ENCODE measurements at regions not wholly inside any gene's neighbourhood (a gene's known extent, or its start where the extent isn't known, plus 50 kb on each side); places are given as distances from the start of the nearest gene placed in this dataset.
"Not testable (repeated sequence)": the region's sequence is repeated elsewhere in the genome, so short reads cannot be mapped to it uniquely, and the experiment has no call there.

DNA sequence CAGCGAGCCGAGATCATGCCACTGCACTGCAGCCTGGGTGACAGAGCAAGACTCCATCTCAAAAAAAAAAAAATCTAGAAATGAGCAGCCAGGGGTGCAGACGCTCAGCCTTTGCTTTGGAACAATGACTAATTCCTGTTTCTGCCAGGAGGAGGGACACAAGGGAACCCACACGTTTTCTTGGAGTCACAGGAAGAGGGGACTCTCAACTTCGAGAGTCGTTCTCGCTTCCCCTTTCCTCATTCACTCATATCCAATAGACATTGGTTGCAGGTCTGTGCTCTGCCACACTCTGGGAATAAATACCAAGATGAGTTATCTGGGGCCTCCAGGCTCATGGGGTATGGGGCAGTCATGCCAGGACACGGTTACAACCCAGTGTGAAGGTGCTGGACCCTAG, 91.5 kb upstream of the RREB1 start:
- H3K36me3 Mint-ChIP-seq (ENCODE audit: low read depth): no peaks in the 10 kb centered on the region
- no peak overlapping the region for H3K27ac Mint-ChIP-seq
- DNase-seq (ENCODE audit: low spot score): no peak
- H3K9me3 Mint-ChIP-seq: no peaks in the 10 kb centered on the region
- intact Hi-C loops (cut with micrococcal nuclease): no loop called here
- peaks cover 19% of the 10 kb centered on the region for H3K27me3 Mint-ChIP-seq (ENCODE audit: low read depth)
- H3K4me1 Mint-ChIP-seq (ENCODE audit: low read depth): no peaks in the 10 kb centered on the region
- no peak overlapping the region for H3K4me3 Mint-ChIP-seq (ENCODE audit: low read depth)

DNA sequence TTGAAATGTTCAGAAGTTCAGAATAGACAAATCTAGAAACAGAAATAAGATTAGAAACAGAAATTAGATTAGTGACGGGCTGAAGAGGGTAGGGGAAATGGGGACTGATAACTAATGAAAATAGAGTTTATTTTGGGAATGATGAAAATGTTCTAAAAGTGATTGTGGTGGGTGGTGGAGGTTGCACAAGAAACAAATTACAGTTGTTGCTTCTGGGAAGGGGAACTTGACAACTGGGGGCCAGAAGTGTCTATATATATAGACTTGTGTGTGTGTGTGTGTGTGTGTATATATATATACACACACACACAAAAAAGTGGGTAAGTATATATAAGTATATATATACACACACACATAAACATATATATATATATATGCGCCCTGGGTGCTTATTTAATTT, 86.5 kb upstream of the RREB1 start:
- H3K4me1 Mint-ChIP-seq (ENCODE audit: low read depth): no peaks in the 10 kb centered on the region
- no peak for DNase-seq (ENCODE audit: low spot score)
- no peaks in the 10 kb centered on the region for H3K36me3 Mint-ChIP-seq (ENCODE audit: low read depth)
- peaks cover 15% of the 10 kb centered on the region for H3K27me3 Mint-ChIP-seq (ENCODE audit: low read depth)
- no peak overlapping the region for H3K27ac Mint-ChIP-seq
- no peak overlapping the region for H3K4me3 Mint-ChIP-seq (ENCODE audit: low read depth)
- no peaks in the 10 kb centered on the region for H3K9me3 Mint-ChIP-seq
- intact Hi-C loops (cut with micrococcal nuclease): no loop called here

GRCh38 chr6:7025861-7026260, 81.9 kb upstream of the RREB1 start:
- Mint-ChIP-seq H3K27ac (no peak overlapping the region), H3K4me1 (ENCODE audit: low read depth) (no peaks in the 10 kb centered on the region), H3K9me3 (no peaks in the 10 kb centered on the region), H3K27me3 (ENCODE audit: low read depth) (peaks cover 37% of the 10 kb centered on the region), H3K36me3 (ENCODE audit: low read depth) (no peaks in the 10 kb centered on the region), H3K4me3 (ENCODE audit: low read depth) (no peak overlapping the region)
- no peak for DNase-seq (ENCODE audit: low spot score)
- intact Hi-C loops (cut with micrococcal nuclease): no loop called here

- H3K4me3 Mint-ChIP-seq (ENCODE audit: low read depth); intact Hi-C loops (cut with micrococcal nuclease); H3K9me3 Mint-ChIP-seq; DNase-seq (ENCODE audit: low spot score); H3K27ac Mint-ChIP-seq; H3K4me1 Mint-ChIP-seq (ENCODE audit: low read depth); H3K36me3 Mint-ChIP-seq (ENCODE audit: low read depth): not testable (repeated sequence)
- peaks cover 46% of the 10 kb centered on the region for H3K27me3 Mint-ChIP-seq (ENCODE audit: low read depth)
These were observed 78.8 kb upstream of the RREB1 start for GRCh38 chr6:7028963-7029362.

GRCh38 chr6:7030968-7031367, 76.8 kb upstream of the RREB1 start:
- H3K9me3 Mint-ChIP-seq; H3K27ac Mint-ChIP-seq; H3K36me3 Mint-ChIP-seq (ENCODE audit: low read depth); H3K4me3 Mint-ChIP-seq (ENCODE audit: low read depth); DNase-seq (ENCODE audit: low spot score); intact Hi-C loops (cut with micrococcal nuclease); H3K4me1 Mint-ChIP-seq (ENCODE audit: low read depth): not testable (repeated sequence)
- H3K27me3 Mint-ChIP-seq (ENCODE audit: low read depth): peaks cover 46% of the 10 kb centered on the region

DNA sequence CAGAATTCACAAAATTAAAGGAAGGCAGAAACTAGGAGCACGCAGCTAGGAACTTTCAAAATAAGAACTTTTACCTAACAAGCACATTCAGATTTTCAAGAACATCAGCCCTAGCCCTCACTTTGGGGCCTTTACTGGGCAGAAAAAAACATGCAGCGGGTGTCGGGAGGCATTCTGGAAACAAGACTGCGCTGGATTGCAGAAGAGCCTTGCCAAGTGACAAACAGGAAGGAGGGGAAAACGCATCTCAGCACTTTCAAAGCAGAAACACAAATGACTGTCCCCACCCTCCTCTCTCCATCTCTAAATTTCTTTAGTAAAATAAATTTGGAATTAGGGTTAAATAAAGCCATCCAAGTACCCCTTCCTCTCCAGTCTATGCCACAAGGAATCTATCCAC, 74.6 kb upstream of the RREB1 start:
- no peak for DNase-seq (ENCODE audit: low spot score)
- Mint-ChIP-seq H3K4me1 (ENCODE audit: low read depth) (no peaks in the 10 kb centered on the region), H3K9me3 (no peaks in the 10 kb centered on the region), H3K4me3 (ENCODE audit: low read depth) (no peak overlapping the region), H3K27ac (no peak overlapping the region), H3K36me3 (ENCODE audit: low read depth) (no peaks in the 10 kb centered on the region), H3K27me3 (ENCODE audit: low read depth) (peaks cover 57% of the 10 kb centered on the region)
- intact Hi-C loops (cut with micrococcal nuclease): no loop called here

- no peak for DNase-seq (ENCODE audit: low spot score)
- H3K27me3 Mint-ChIP-seq (ENCODE audit: low read depth): peaks cover 57% of the 10 kb centered on the region
- H3K36me3 Mint-ChIP-seq (ENCODE audit: low read depth): no peaks in the 10 kb centered on the region
- no peak overlapping the region for H3K27ac Mint-ChIP-seq
- H3K4me3 Mint-ChIP-seq (ENCODE audit: low read depth): no peak overlapping the region
- intact Hi-C loops (cut with micrococcal nuclease): no loop called here
- H3K4me1 Mint-ChIP-seq (ENCODE audit: low read depth): no peaks in the 10 kb centered on the region
- no peaks in the 10 kb centered on the region for H3K9me3 Mint-ChIP-seq
These were observed 73.7 kb upstream of the RREB1 start for GRCh38 chr6:7034055-7034454.

- intact Hi-C loops (cut with micrococcal nuclease): no loop called here
- H3K4me1 Mint-ChIP-seq (ENCODE audit: low read depth): no peaks in the 10 kb centered on the region
- H3K36me3 Mint-ChIP-seq (ENCODE audit: low read depth): no peaks in the 10 kb centered on the region
- H3K9me3 Mint-ChIP-seq: no peaks in the 10 kb centered on the region
- H3K4me3 Mint-ChIP-seq (ENCODE audit: low read depth): no peak overlapping the region
- DNase-seq (ENCODE audit: low spot score): no peak
- peaks cover 45% of the 10 kb centered on the region for H3K27me3 Mint-ChIP-seq (ENCODE audit: low read depth)
- H3K27ac Mint-ChIP-seq: no peak overlapping the region
These were observed 71.9 kb upstream of the RREB1 start for GRCh38 chr6:7035837-7036249.

- intact Hi-C loops (cut with micrococcal nuclease): no loop called here
- no peaks in the 10 kb centered on the region for H3K9me3 Mint-ChIP-seq
- H3K4me3 Mint-ChIP-seq (ENCODE audit: low read depth): no peak overlapping the region
- no peaks in the 10 kb centered on the region for H3K36me3 Mint-ChIP-seq (ENCODE audit: low read depth)
- H3K27me3 Mint-ChIP-seq (ENCODE audit: low read depth): peaks cover 45% of the 10 kb centered on the region
- H3K4me1 Mint-ChIP-seq (ENCODE audit: low read depth): peaks cover 7% of the 10 kb centered on the region
- no peak for DNase-seq (ENCODE audit: low spot score)
- H3K27ac Mint-ChIP-seq: no peak overlapping the region
These were observed 66.2 kb upstream of the RREB1 start for GRCh38 chr6:7041511-7042026.

DNA sequence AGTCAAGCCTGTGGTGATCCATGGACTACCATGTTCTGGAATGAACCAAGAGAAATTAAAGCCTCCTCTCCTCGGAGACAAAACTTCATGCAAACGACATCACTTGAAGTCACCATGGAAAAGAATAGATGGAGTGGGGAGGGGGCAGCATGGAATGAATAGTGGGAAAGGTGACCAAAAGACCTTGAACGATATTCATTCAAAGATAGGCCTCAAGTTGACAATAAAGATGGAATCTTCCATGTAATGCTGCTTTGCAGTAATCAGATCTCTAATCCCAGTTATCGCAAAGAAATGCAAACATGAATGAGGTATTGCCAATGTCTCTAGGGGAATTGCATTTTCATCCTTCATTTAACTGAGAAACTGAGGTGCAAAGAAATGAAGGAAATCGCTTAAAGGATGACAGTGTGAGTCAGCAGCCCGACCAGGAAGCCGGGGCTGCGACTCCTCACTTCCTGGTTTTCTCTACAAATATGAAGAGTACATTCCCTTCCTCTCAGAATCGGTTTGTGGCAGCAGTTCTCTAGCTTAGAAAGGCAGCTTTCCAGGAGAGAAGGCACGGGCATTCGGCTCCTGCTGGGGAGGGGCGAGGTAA, 65.6 kb upstream of the RREB1 start:
- Mint-ChIP-seq H3K36me3 (ENCODE audit: low read depth) (no peaks in the 10 kb centered on the region), H3K9me3 (no peaks in the 10 kb centered on the region), H3K27ac (no peak overlapping the region), H3K4me1 (ENCODE audit: low read depth) (peaks cover 8% of the 10 kb centered on the region), H3K4me3 (ENCODE audit: low read depth) (no peak overlapping the region), H3K27me3 (ENCODE audit: low read depth) (peaks cover 46% of the 10 kb centered on the region)
- intact Hi-C loops (cut with micrococcal nuclease): no loop called here
- DNase-seq (ENCODE audit: low spot score): no peak

DNA sequence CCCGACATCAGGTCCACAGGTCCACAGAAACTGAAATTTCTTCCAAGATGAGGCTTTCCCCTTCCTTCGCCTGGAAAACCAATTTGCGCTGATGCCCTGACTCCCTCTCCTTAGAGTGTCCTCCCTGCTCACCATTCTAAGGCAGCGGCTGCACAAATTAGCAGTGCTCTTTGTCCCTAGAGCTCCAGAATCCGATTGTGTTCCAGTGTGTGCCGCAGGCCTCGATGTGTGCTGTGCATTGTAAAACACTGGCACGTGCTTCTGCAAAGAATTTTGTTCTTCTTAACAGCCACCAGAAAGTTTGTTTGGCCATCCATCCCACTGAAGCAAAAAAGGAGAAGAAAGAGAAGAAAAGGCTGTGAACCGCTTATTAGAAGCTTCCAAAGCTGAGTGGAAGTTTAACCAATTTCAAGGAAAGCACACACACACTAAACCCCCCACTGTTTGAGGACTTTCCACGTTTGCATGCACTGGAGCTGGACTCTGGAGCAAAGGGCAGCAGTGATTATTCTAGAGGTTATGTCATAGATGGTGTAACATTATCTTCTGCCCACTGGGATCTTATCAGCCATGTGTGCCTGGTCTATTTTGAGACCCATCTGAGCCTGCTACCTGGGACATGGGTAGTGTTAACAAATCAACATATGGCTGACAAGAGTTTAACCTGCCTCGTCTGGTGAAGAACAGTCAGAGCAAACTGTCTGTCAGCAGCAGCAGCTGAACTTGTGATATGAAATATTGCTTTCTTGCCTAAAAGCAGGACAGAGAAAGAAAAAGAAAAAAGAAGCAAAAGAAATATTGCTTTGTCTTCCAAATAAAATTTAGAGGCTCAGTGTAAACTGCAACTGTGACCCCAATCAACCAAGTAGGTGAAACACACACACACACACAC, 64.9 kb upstream of the RREB1 start:
- intact Hi-C loops (cut with micrococcal nuclease): no loop called here
- no peak for DNase-seq (ENCODE audit: low spot score)
- peaks cover 8% of the 10 kb centered on the region for H3K4me1 Mint-ChIP-seq (ENCODE audit: low read depth)
- no peak overlapping the region for H3K27ac Mint-ChIP-seq
- no peaks in the 10 kb centered on the region for H3K9me3 Mint-ChIP-seq
- H3K4me3 Mint-ChIP-seq (ENCODE audit: low read depth): no peak overlapping the region
- H3K36me3 Mint-ChIP-seq (ENCODE audit: low read depth): no peaks in the 10 kb centered on the region
- H3K27me3 Mint-ChIP-seq (ENCODE audit: low read depth): peaks cover 45% of the 10 kb centered on the region

DNA sequence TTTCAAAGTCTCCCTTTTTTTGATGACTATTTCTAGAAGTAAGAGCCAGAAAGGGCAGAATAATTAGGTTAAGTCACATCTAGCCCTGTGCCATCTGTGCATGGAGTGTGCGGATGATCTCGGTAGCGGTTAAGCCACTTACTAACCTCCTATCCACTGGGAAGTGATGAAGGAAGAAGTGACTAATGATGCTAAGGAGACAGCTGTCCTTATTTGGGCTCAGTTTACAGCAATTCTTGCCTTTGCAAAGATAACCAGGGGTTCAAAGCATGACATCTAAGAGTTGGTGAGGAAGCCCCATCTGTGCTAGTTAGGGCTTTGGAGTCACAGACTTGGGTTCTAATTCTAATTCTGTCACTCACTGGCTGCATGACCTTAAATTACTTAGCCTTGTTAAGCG, 62.4 kb upstream of the RREB1 start:
- Mint-ChIP-seq H3K4me1 (ENCODE audit: low read depth) (peaks cover 10% of the 10 kb centered on the region), H3K36me3 (ENCODE audit: low read depth) (no peaks in the 10 kb centered on the region), H3K9me3 (no peaks in the 10 kb centered on the region), H3K27ac (no peak overlapping the region), H3K27me3 (ENCODE audit: low read depth) (peaks cover 51% of the 10 kb centered on the region), H3K4me3 (ENCODE audit: low read depth) (no peak overlapping the region)
- intact Hi-C loops (cut with micrococcal nuclease): no loop called here
- no peak for DNase-seq (ENCODE audit: low spot score)

- Mint-ChIP-seq H3K4me3 (ENCODE audit: low read depth) (no peak overlapping the region), H3K27me3 (ENCODE audit: low read depth) (peaks cover 55% of the 10 kb centered on the region), H3K4me1 (ENCODE audit: low read depth) (peaks cover 10% of the 10 kb centered on the region), H3K9me3 (no peaks in the 10 kb centered on the region), H3K27ac (no peak overlapping the region), H3K36me3 (ENCODE audit: low read depth) (no peaks in the 10 kb centered on the region)
- intact Hi-C loops (cut with micrococcal nuclease): no loop called here
- no peak for DNase-seq (ENCODE audit: low spot score)
These were observed 62.0 kb upstream of the RREB1 start for GRCh38 chr6:7045746-7046145.
